Neuron (in vitro differentiated cells): ENCODE measurements at regions not wholly inside any gene's neighbourhood (a gene's known extent, or its start where the extent isn't known, plus 50 kb on each side); places are given as distances from the start of the nearest gene placed in this dataset.

Experiments used
- H2AFZ ChIP-seq: one replicate; pipeline ENCODE4 v1.6.1; 2013; ENCODE audit warnings: low read depth, mild to moderate bottlenecking, inconsistent platforms, low read length, moderate library complexity
- H3K27me3 ChIP-seq: one replicate; pipeline ENCODE4 v1.6.1; 2013; ENCODE audit warnings: low read length; ENCODE audit not compliant: insufficient read depth
- H3K36me3 ChIP-seq: one replicate; pipeline ENCODE4 v1.6.1; 2013; ENCODE audit warnings: low read length; ENCODE audit not compliant: insufficient read depth
- H3K4me1 ChIP-seq: one replicate; pipeline ENCODE4 v1.6.1; 2013; ENCODE audit warnings: low read length; ENCODE audit not compliant: insufficient read depth
- H3K4me3 ChIP-seq: 2 replicates; pipeline ENCODE4 v1.5.1; 2013; ENCODE audit warnings: mild to moderate bottlenecking, low read length, moderate library complexity
- H3K9me3 ChIP-seq: one replicate; pipeline ENCODE4 v1.6.1; 2013; ENCODE audit warnings: low read length

DNA sequence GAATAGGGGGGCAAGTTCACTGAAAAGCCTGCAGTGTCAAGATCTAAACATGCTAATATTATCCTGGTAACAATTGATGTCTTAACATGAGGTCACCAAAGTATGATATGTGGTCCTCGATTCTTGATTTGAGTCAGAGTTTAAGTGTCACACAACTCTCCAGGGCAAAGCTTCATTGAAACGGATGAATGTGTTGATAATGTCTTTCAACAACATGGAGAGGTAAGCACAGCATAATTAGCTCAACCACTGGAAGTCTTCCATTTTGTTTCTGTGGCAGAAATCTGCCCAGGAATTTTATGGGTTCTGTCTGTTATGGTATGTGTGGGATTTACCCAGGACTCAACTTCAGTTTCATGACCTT lies 591.5 kb downstream of the ZNF385D start:
- Histone ChIP-seq H3K27me3 (no peaks in the 10 kb centered on the region), H3K9me3 (no peaks in the 10 kb centered on the region), H3K4me3 (no peak overlapping the region), H3K36me3 (no peaks in the 10 kb centered on the region), H2AFZ (no peak overlapping the region), H3K4me1 (no peaks in the 10 kb centered on the region)

GRCh38 chr3:21158861-21159542 lies 592.0 kb downstream of the ZNF385D start:
- no peak overlapping the region for H2AFZ ChIP-seq
- no peaks in the 10 kb centered on the region for H3K27me3 ChIP-seq
- H3K4me1 ChIP-seq, result no peaks in the 10 kb centered on the region
- no peaks in the 10 kb centered on the region for H3K36me3 ChIP-seq
- H3K4me3 ChIP-seq, result no peak overlapping the region
- H3K9me3 ChIP-seq, result no peaks in the 10 kb centered on the region

DNA sequence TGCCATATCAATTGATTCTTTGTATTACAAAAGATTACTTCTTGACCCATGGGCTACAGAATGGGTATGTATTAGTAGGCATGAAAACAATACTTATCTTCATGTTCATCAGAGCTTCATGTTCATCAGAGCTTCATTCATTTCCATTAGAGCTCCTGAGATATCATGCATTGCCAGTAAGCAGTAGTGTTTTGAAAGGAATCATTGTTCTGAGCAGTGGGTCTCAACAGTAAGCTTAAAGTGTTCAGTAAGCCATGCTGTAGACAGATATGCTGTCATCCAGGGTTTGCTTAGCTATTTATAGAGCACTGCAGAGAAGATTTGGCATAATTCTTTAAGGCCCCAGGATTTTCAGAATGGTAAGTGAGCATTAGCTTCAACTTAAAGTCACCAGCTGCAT lies 596.1 kb downstream of the ZNF385D start:
- Histone ChIP-seq H3K4me1 (no peaks in the 10 kb centered on the region), H2AFZ (no peak overlapping the region), H3K4me3 (no peak overlapping the region), H3K36me3 (no peaks in the 10 kb centered on the region), H3K9me3 (no peaks in the 10 kb centered on the region), H3K27me3 (no peaks in the 10 kb centered on the region)

DNA sequence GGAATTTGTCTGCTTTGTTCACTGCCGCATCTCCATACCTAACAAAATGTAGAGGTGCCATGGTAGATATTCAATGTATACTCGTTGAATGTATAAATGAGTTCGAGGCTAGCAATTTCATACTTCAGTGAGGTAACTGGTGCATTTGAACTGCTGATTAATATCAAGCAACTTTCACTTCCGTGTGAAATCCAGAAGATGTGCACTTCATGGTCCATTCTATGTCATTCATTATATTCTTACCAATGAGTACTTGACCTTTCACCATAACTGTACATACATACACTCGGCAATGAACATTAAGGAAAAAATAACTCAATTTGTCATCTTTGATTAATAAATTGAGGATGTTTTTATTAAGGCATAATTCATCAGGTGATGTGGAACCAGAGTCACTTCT lies 598.5 kb downstream of the ZNF385D start:
- Histone ChIP-seq H3K36me3 (no peaks in the 10 kb centered on the region), H2AFZ (no peak overlapping the region), H3K27me3 (no peaks in the 10 kb centered on the region), H3K9me3 (no peaks in the 10 kb centered on the region), H3K4me1 (no peaks in the 10 kb centered on the region), H3K4me3 (no peak overlapping the region)

DNA sequence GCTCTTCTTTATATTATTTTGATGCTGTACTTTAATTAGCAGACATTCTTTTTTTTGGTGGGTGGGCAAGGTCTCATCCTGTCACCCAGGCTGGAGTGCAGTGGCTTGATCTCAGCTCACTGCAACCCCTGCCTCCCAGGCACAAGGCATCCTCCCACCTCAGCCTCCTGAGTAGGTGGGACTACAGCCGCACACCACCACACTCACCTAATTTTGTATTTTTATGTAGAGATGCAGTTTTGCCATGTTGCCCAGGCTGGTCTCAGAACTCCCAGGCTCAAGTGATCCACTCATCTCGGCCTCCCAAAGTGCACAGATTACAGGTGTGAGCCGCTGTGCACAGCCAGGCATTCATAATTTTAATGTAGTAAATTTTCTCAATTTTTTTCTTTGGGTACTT lies 608.1 kb downstream of the ZNF385D start:
- Histone ChIP-seq H3K4me3 (no peak overlapping the region), H3K36me3 (no peaks in the 10 kb centered on the region), H2AFZ (no peak overlapping the region), H3K9me3 (no peaks in the 10 kb centered on the region), H3K27me3 (no peaks in the 10 kb centered on the region), H3K4me1 (no peaks in the 10 kb centered on the region)

GRCh38 chr3:21142031-21142430 lies 609.0 kb downstream of the ZNF385D start:
- no peaks in the 10 kb centered on the region for H3K9me3 ChIP-seq
- H3K4me1 ChIP-seq, result no peaks in the 10 kb centered on the region
- no peaks in the 10 kb centered on the region for H3K27me3 ChIP-seq
- H3K36me3 ChIP-seq, result no peaks in the 10 kb centered on the region
- no peak overlapping the region for H3K4me3 ChIP-seq
- H2AFZ ChIP-seq, result no peak overlapping the region

DNA sequence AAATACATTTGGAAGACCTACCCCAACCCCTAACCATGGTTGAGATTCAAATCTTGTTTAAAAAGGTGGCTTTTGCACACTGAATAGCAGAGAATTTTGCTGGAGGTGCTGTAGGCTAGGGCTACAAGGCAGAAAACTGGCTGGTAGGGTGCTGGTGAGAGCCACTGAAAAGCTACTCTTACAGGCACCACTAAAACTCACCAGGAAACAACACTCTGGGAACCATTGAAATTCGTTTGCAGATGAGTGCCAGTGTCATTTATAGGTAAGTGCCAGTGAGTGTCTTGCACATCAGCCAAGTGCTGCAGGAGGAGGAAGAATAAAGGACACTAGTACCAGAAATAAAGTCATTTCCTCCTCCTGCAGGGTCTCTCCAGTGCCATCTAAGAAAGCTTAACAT lies 610.2 kb downstream of the ZNF385D start:
- no peaks in the 10 kb centered on the region for H3K4me1 ChIP-seq
- no peak overlapping the region for H3K4me3 ChIP-seq
- no peak overlapping the region for H2AFZ ChIP-seq
- H3K9me3 ChIP-seq, result no peaks in the 10 kb centered on the region
- H3K27me3 ChIP-seq, result no peaks in the 10 kb centered on the region
- no peaks in the 10 kb centered on the region for H3K36me3 ChIP-seq

DNA sequence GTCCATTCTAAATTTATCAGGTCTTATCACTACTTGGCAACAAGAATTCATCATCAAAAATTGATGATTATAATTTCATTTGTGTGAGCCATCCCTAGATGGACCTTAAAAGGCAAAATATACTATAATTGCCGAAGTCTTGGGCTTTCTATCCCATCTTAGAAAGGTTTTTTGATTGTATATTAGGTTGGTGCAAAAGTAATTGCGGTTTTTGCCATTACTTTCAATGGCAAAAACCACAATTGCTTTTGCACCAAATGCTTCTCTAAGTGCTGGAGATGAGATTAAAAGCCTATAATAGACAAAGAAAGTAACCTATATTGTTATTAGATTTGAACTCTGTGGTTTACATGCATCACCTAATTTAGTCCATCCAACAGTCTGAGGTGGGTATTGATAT lies 612.9 kb downstream of the ZNF385D start:
- Histone ChIP-seq H3K4me1 (no peaks in the 10 kb centered on the region), H3K9me3 (no peaks in the 10 kb centered on the region), H3K36me3 (no peaks in the 10 kb centered on the region), H3K27me3 (no peaks in the 10 kb centered on the region), H3K4me3 (no peak overlapping the region), H2AFZ (no peak overlapping the region)

- Histone ChIP-seq H3K27me3 (no peaks in the 10 kb centered on the region), H2AFZ (no peak overlapping the region), H3K9me3 (no peaks in the 10 kb centered on the region), H3K4me1 (no peaks in the 10 kb centered on the region), H3K36me3 (no peaks in the 10 kb centered on the region), H3K4me3 (no peak overlapping the region)
Measured at GRCh38 chr3:21132896-21133295, 618.1 kb downstream of the ZNF385D start.

DNA sequence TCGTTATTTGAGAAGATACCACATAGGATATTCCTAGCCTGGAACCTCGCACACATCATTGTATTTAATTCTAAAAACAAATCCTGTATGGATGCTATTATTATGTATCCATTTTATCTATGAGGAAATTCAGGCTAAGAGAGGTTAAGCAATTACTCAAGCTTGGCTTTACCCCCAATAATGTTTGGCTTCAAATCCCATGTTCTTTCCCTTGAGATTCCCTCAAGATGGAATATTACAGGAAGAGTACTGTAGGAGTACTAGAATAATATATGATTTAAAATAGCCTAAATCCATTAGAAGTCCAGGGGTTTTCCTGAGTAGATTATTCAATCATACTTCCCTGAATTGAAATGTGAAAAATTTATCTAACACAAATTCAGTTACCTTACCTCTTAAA lies 630.2 kb downstream of the ZNF385D start:
- Histone ChIP-seq H2AFZ (no peak overlapping the region), H3K36me3 (no peaks in the 10 kb centered on the region), H3K4me1 (no peaks in the 10 kb centered on the region), H3K4me3 (no peak overlapping the region), H3K9me3 (no peaks in the 10 kb centered on the region), H3K27me3 (no peaks in the 10 kb centered on the region)

DNA sequence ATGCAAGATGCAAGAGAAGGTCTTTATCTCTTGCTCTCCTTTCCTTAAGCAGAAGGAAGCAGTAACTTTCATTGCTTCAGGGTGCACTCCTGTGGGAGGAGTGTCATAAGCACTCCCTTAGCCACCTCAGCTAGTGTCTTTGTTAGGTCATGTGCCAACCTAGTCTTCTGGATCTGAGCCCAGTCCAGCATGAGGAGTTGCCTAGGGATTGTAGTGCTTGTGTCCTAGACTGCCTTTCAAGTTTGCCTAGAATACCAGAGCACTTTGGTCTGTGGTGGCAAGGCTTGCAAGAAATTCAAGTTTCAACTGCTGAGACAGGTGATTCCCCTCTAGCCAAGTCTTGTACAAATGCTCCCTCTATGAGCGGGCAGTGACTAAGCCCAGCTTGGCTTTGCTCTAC lies 633.6 kb downstream of the ZNF385D start:
- Histone ChIP-seq H3K4me3 (no peak overlapping the region), H2AFZ (no peak overlapping the region), H3K36me3 (no peaks in the 10 kb centered on the region), H3K27me3 (no peaks in the 10 kb centered on the region), H3K9me3 (no peaks in the 10 kb centered on the region), H3K4me1 (no peaks in the 10 kb centered on the region)

DNA sequence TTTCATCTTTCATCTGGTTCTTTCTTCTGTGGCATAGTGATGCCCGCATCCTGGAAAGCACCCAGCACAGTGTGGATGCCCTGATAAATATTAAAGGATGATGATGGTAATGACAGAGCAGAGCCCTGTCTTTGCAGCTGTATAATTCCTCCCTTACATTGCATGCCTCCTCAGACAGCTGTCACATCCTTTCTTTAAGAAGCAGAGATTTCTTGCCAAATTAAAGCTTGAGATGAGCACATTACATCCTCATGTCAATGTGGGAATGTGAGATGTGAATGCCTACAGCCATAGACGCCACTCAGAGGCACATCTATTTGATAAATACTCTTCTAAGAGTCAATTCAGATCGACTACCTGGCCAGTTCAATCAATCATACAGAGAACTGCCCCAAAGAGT lies 642.0 kb downstream of the ZNF385D start:
- Histone ChIP-seq H3K36me3 (no peaks in the 10 kb centered on the region), H3K9me3 (no peaks in the 10 kb centered on the region), H2AFZ (no peak overlapping the region), H3K4me1 (no peaks in the 10 kb centered on the region), H3K4me3 (no peak overlapping the region), H3K27me3 (no peaks in the 10 kb centered on the region)

DNA sequence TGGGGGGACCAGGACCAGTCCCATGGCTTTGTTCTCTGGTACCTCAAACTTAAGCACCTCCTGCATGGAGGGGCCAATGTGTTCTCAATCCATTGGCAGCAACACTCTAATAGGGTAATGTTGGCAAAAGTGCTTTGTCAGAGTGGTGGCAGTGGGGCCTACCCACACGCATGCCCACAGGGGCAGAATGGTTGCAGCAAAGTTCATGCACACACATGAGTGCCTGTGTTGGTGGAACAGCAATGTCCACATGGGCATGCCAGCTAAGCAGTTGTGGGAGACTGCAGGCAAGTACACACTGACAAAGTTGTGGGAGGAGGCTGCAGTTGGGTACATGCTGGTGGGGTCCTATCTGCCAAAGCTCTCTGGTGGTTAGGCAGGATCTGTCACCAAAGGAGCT lies 645.2 kb downstream of the ZNF385D start:
- Histone ChIP-seq H3K4me3 (no peak overlapping the region), H3K4me1 (no peaks in the 10 kb centered on the region), H3K36me3 (no peaks in the 10 kb centered on the region), H3K27me3 (no peaks in the 10 kb centered on the region), H3K9me3 (no peaks in the 10 kb centered on the region), H2AFZ (no peak overlapping the region)

DNA sequence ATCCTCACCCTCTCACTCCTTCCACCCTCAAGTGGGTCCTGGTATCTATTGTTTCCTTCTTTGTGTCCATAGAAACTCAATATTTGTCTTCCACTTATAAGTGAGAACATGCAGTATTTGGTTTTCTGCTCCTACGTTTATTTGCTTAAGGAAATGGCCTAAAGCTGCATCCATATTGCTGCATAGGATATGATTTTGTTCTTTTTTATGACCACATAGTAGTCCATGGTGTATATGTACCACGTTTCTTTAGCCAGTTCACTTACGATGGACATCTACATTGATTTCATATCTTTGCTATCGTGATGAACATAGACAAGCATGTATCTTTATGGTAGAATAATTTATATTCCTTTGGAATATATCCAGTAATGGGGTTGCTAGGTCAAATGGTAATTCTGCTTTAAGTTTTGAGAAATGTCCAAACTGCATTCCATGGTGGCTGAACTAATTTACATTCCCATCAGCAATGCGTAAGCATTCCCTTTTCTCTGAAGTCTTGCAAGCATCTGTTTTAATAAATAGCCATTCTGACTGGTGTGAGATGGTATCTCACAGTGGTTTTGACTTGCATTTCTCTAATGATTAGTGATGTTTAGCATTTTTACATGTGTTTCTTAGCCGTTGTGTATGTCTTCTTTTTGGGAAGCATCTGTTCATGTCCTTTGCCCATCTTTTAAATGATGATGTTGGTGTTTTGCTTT lies 650.2 kb downstream of the ZNF385D start:
- H3K4me3 ChIP-seq, result no peak overlapping the region
- no peak overlapping the region for H2AFZ ChIP-seq
- H3K27me3 ChIP-seq, result no peaks in the 10 kb centered on the region
- no peaks in the 10 kb centered on the region for H3K9me3 ChIP-seq
- H3K36me3 ChIP-seq, result no peaks in the 10 kb centered on the region
- H3K4me1 ChIP-seq, result no peaks in the 10 kb centered on the region
